Keratinocyte (primary cell): ENCODE measurements at regions not wholly inside any gene's neighbourhood (a gene's known extent, or its start where the extent isn't known, plus 50 kb on each side); places are given as distances from the start of the nearest gene placed in this dataset.

Source experiments
- CTCF ChIP-seq, 3 experiments: IDR thresholded peaks in 1 of 3; conservative IDR thresholded peaks in 1 of 3; optimal IDR thresholded peaks in 1 of 3; 2 replicates in 2 of 3; 3 replicates in 1 of 3; pipeline versions ENCODE3 to v1.5.1; 2011; ENCODE audit warnings: low read length in 3 of 3, mild to moderate bottlenecking in 3 of 3, moderate library complexity in 2 of 3, control low read depth in 1 of 3, inconsistent platforms in 1 of 3; ENCODE audit not compliant: insufficient read depth in 2 of 3; ENCODE audit errors: extremely low read depth in 1 of 3
- EZH2 ChIP-seq: IDR thresholded peaks from one replicate; pipeline ENCODE4 v1.6.1; 2012; ENCODE audit warnings: inconsistent platforms, mild to moderate bottlenecking, low read length, moderate library complexity

GRCh38 chr18:73829146-73829545 is 318.5 kb downstream of the FBXO15 start:
- TF ChIP-seq CTCF (optimal IDR thresholded peaks at IDR 0.05 in 1 of 3, IDR thresholded peaks at IDR 0.05 in 1 of 3, conservative IDR thresholded peaks at IDR 0.05 in 1 of 3; ENCODE audit: extremely low read depth in 1 of 3, insufficient read depth in 2 of 3, low read length in 3 of 3), result no peak
- TF ChIP-seq EZH2, result no peak
